Endodermal cell (in vitro differentiated cells): ENCODE measurements at regions not wholly inside any gene's neighbourhood (a gene's known extent, or its start where the extent isn't known, plus 50 kb on each side); places are given as distances from the start of the nearest gene placed in this dataset.
A peak's percentile ranks its signal among the peaks of the same experiment; 100 is the strongest.

Experiments used
- DNase-seq: peaks from one replicate; pipeline ENCODE4 v3.0.0-alpha.2; 2017
- H3K27ac ChIP-seq: 2 replicates; pipeline ENCODE4 v1.5.1; 2013; ENCODE audit warnings: mild to moderate bottlenecking, low read depth, low read length, moderate library complexity
- H3K27me3 ChIP-seq: 2 replicates; pipeline ENCODE4 v1.6.1; 2013; ENCODE audit warnings: mild to moderate bottlenecking, low read length, moderate library complexity; ENCODE audit not compliant: insufficient read depth, control insufficient read depth, poor library complexity, severe bottlenecking
- H3K36me3 ChIP-seq: 2 replicates; pipeline ENCODE4 v1.7.0; 2013; ENCODE audit warnings: mild to moderate bottlenecking, low read length, moderate library complexity; ENCODE audit not compliant: control insufficient read depth, insufficient read depth
- H3K4me1 ChIP-seq: one replicate; pipeline ENCODE4 v1.7.0; 2013; ENCODE audit warnings: low read length; ENCODE audit not compliant: control insufficient read depth, insufficient read depth
- H3K4me3 ChIP-seq: 2 replicates; pipeline ENCODE4 v1.5.1; 2013; ENCODE audit warnings: mild to moderate bottlenecking, low read length, moderate library complexity
- H3K9ac ChIP-seq: 2 replicates; pipeline ENCODE4 v1.6.1; 2013; ENCODE audit warnings: mild to moderate bottlenecking, low read length, moderate library complexity; ENCODE audit not compliant: poor library complexity, severe bottlenecking; ENCODE audit errors: extremely low read depth
- H3K9me3 ChIP-seq: 2 replicates; pipeline ENCODE4 v1.6.1; 2013; ENCODE audit warnings: mild to moderate bottlenecking, low read length, moderate library complexity; ENCODE audit not compliant: control insufficient read depth
- H3K27ac Mint-ChIP-seq: 2 replicates; pipeline ENCODE4 v1.8.0; 2020; ENCODE audit warnings: mixed read lengths
- H3K27me3 Mint-ChIP-seq: 2 replicates; pipeline ENCODE4 v1.8.0; 2021; ENCODE audit warnings: mild to moderate bottlenecking, mixed read lengths; ENCODE audit not compliant: insufficient read depth
- H3K36me3 Mint-ChIP-seq: 2 replicates; pipeline ENCODE4 v1.8.0; 2020; ENCODE audit warnings: low read depth, mixed read lengths
- H3K4me1 Mint-ChIP-seq: 2 replicates; pipeline ENCODE4 v1.8.0; 2020; ENCODE audit warnings: mixed read lengths
- H3K4me3 Mint-ChIP-seq: 2 replicates; pipeline ENCODE4 v1.8.0; 2020; ENCODE audit warnings: mild to moderate bottlenecking, moderate library complexity, mixed read lengths
- H3K9me3 Mint-ChIP-seq: 2 replicates; pipeline ENCODE4 v1.8.0; 2020; ENCODE audit warnings: mild to moderate bottlenecking, mixed read lengths
- WGBS, 2 experiments: methylation state at CpG; one replicate each; pipeline versions ENCODE4 v1.1.5 to v1.1.7; 2013; ENCODE audit warnings: missing lambda C conversion rate in 2 of 2, mixed read lengths in 1 of 2; ENCODE audit not compliant: insufficient coverage in 1 of 2, insufficient read length in 1 of 2; 5-methylcytosine and 5-hydroxymethylcytosine counted together
- TF ChIP-seq, protein P1 (sequence below): fragments of 200-600 bp; sonication (generic); conservative IDR thresholded peaks from 2 replicates; pipeline ENCODE4 v1.5.0; 2021; ENCODE audit warnings: antibody characterized with exemption, mild to moderate bottlenecking

DNA sequence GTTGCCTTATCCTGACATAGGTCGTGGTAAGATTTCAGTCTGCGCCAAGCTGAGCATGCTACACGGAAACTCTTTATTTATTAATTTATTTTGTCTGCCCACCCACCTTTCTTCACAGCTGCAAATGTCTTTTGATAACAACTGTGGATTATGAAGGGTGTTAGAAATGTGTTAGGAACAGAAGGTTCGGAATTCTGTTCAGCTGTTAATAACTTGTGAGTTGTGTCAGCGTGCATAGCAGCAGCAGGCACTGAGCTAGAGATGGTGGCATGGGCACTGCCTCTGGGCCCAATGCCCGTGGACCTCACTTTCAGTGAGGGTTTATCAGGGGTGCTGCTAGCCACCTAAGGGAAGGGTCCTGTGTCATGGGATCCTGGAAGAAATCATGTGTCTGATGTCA is 162.5 kb upstream of the NTM start:
- Mint-ChIP-seq H3K27ac (no peak overlapping the region), H3K4me1 (peaks cover 5% of the 10 kb centered on the region), H3K4me3 (no peak overlapping the region), H3K27me3 (peaks cover 3% of the 10 kb centered on the region), H3K36me3 (no peaks in the 10 kb centered on the region), H3K9me3 (no peaks in the 10 kb centered on the region)
- no peaks in the 10 kb centered on the region for H3K4me1 ChIP-seq
- no peak overlapping the region for H3K27ac ChIP-seq
- DNase-seq, result no peak
- no peaks in the 10 kb centered on the region for H3K27me3 ChIP-seq
- H3K4me3 ChIP-seq, result no peak overlapping the region
- TF ChIP-seq, protein P1, sequence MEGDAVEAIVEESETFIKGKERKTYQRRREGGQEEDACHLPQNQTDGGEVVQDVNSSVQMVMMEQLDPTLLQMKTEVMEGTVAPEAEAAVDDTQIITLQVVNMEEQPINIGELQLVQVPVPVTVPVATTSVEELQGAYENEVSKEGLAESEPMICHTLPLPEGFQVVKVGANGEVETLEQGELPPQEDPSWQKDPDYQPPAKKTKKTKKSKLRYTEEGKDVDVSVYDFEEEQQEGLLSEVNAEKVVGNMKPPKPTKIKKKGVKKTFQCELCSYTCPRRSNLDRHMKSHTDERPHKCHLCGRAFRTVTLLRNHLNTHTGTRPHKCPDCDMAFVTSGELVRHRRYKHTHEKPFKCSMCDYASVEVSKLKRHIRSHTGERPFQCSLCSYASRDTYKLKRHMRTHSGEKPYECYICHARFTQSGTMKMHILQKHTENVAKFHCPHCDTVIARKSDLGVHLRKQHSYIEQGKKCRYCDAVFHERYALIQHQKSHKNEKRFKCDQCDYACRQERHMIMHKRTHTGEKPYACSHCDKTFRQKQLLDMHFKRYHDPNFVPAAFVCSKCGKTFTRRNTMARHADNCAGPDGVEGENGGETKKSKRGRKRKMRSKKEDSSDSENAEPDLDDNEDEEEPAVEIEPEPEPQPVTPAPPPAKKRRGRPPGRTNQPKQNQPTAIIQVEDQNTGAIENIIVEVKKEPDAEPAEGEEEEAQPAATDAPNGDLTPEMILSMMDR, result no peak
- WGBS, 2 experiments, result 87 to 100% methylated on average over 5 to 6 of the region's 6 CpGs
- H3K36me3 ChIP-seq, result no peaks in the 10 kb centered on the region
- no peak overlapping the region for H3K9ac ChIP-seq
- no peaks in the 10 kb centered on the region for H3K9me3 ChIP-seq

GRCh38 chr11:131217313-131218310 is 152.8 kb upstream of the NTM start:
- Mint-ChIP-seq H3K9me3 (no peaks in the 10 kb centered on the region), H3K27ac (no peak overlapping the region), H3K4me1 (peaks cover 32% of the 10 kb centered on the region), H3K36me3 (no peaks in the 10 kb centered on the region), H3K27me3 (peaks cover 31% of the 10 kb centered on the region), H3K4me3 (no peak overlapping the region)
- H3K36me3 ChIP-seq, result no peaks in the 10 kb centered on the region
- H3K9ac ChIP-seq, result no peak overlapping the region
- WGBS, 2 experiments, result 52 to 56% methylated on average over 6 to 8 of the region's 8 CpGs
- no peak overlapping the region for H3K27ac ChIP-seq
- TF ChIP-seq, protein P1, result peak; percentile 67
- peaks cover 20% of the 10 kb centered on the region for H3K27me3 ChIP-seq
- peak; percentile 72 for DNase-seq
- no peak overlapping the region for H3K4me3 ChIP-seq
- no peaks in the 10 kb centered on the region for H3K9me3 ChIP-seq
- H3K4me1 ChIP-seq, result peaks cover 2% of the 10 kb centered on the region

GRCh38 chr11:131218542-131218941 is 151.9 kb upstream of the NTM start:
- Histone ChIP-seq H3K36me3 (no peaks in the 10 kb centered on the region), H3K4me3 (no peak overlapping the region), H3K27ac (no peak overlapping the region), H3K27me3 (peaks cover 26% of the 10 kb centered on the region), H3K9ac (no peak overlapping the region), H3K9me3 (no peaks in the 10 kb centered on the region), H3K4me1 (peaks cover 5% of the 10 kb centered on the region)
- Mint-ChIP-seq H3K27ac (no peak overlapping the region), H3K4me1 (peaks cover 39% of the 10 kb centered on the region), H3K36me3 (no peaks in the 10 kb centered on the region), H3K27me3 (peaks cover 35% of the 10 kb centered on the region), H3K4me3 (no peak overlapping the region), H3K9me3 (no peaks in the 10 kb centered on the region)
- WGBS, 2 experiments, result 86 to 88% methylated on average over 1 of the region's 1 CpG
- TF ChIP-seq, protein P1, result no peak
- no peak for DNase-seq
